H9 (cell line): ENCODE measurements at regions not wholly inside any gene's neighbourhood (a gene's known extent, or its start where the extent isn't known, plus 50 kb on each side); places are given as distances from the start of the nearest gene placed in this dataset.

Experiments used
- DNase-seq: peaks from one replicate; pipeline ENCODE4 v3.0.0-alpha.2; 2017
- H2AFZ ChIP-seq: one replicate; pipeline ENCODE4 v1.6.1; 2013; ENCODE audit warnings: mild to moderate bottlenecking, low read length, control low read depth, moderate library complexity
- H2AK5ac ChIP-seq: 2 replicates; pipeline ENCODE4 v1.6.1; 2013; ENCODE audit warnings: low read length, control low read depth, mixed read lengths; ENCODE audit not compliant: insufficient read length
- H2BK120ac ChIP-seq: one replicate; pipeline ENCODE4 v1.6.1; 2013; ENCODE audit warnings: low read depth, mild to moderate bottlenecking, low read length, control low read depth, inconsistent platforms; ENCODE audit not compliant: poor library complexity, severe bottlenecking
- H2BK12ac ChIP-seq: 2 replicates; pipeline ENCODE4 v1.6.1; 2013; ENCODE audit warnings: low read length, control low read depth, mixed read lengths, low read depth; ENCODE audit not compliant: insufficient read length
- H2BK15ac ChIP-seq: 2 replicates; pipeline ENCODE4 v1.6.1; 2013; ENCODE audit warnings: low read depth, low read length, control low read depth
- H2BK20ac ChIP-seq: one replicate; pipeline ENCODE4 v1.6.1; 2013; ENCODE audit warnings: low read depth, mild to moderate bottlenecking, low read length, control low read depth, inconsistent platforms; ENCODE audit not compliant: poor library complexity, severe bottlenecking
- H2BK5ac ChIP-seq: 2 replicates; pipeline ENCODE4 v1.6.1; 2013; ENCODE audit warnings: low read length, control low read depth, mixed read lengths; ENCODE audit not compliant: insufficient read length
- H3K14ac ChIP-seq: 2 replicates; pipeline ENCODE4 v1.6.1; 2013; ENCODE audit warnings: low read length, control low read depth; ENCODE audit not compliant: insufficient read depth
- H3K18ac ChIP-seq: 2 replicates; pipeline ENCODE4 v1.6.1; 2013; ENCODE audit warnings: low read depth, mild to moderate bottlenecking, mixed read lengths, low read length, control low read depth; ENCODE audit not compliant: insufficient read length
- H3K23ac ChIP-seq: 2 replicates; pipeline ENCODE4 v1.6.1; 2013; ENCODE audit warnings: low read length, control low read depth, mixed read lengths, low read depth; ENCODE audit not compliant: insufficient read length
- H3K23me2 ChIP-seq: 2 replicates; pipeline ENCODE4 v1.6.1; 2013; ENCODE audit warnings: low read depth, mild to moderate bottlenecking, mixed read lengths, low read length, control low read depth; ENCODE audit not compliant: insufficient read length, poor library complexity, severe bottlenecking
- H3K27ac ChIP-seq: 2 replicates; pipeline ENCODE4 v1.5.1; 2013; ENCODE audit warnings: low read length, control low read depth, mixed read lengths, low read depth; ENCODE audit not compliant: insufficient read length
- H3K27me3 ChIP-seq: 2 replicates; pipeline ENCODE4 v1.6.1; 2013; ENCODE audit warnings: low read length, control low read depth, inconsistent platforms; ENCODE audit not compliant: insufficient read depth
- H3K4ac ChIP-seq: 2 replicates; pipeline ENCODE4 v1.6.1; 2013; ENCODE audit warnings: low read depth, mild to moderate bottlenecking, control low read depth, inconsistent platforms, low read length, moderate library complexity
- H3K4me1 ChIP-seq: 2 replicates; pipeline ENCODE4 v1.6.1; 2013; ENCODE audit warnings: low read length, control low read depth, inconsistent platforms; ENCODE audit not compliant: insufficient read depth
- H3K4me2 ChIP-seq: 2 replicates; pipeline ENCODE4 v1.6.1; 2013; ENCODE audit warnings: low read length, control low read depth, mixed read lengths; ENCODE audit not compliant: insufficient read length, insufficient read depth
- H3K56ac ChIP-seq: 2 replicates; pipeline ENCODE4 v1.6.1; 2013; ENCODE audit warnings: low read depth, mild to moderate bottlenecking, mixed read lengths, low read length, control low read depth; ENCODE audit not compliant: insufficient read length
- H3K79me1 ChIP-seq: 2 replicates; pipeline ENCODE4 v1.6.1; 2013; ENCODE audit warnings: low read depth, mild to moderate bottlenecking, moderate library complexity, low read length, control low read depth, inconsistent platforms; ENCODE audit not compliant: insufficient read depth, poor library complexity, severe bottlenecking
- H3K79me2 ChIP-seq: 2 replicates; pipeline ENCODE4 v1.6.1; 2013; ENCODE audit warnings: low read length, control low read depth, inconsistent platforms; ENCODE audit not compliant: insufficient read depth
- H3K9ac ChIP-seq: 2 replicates; pipeline ENCODE4 v1.6.1; 2013; ENCODE audit warnings: low read length, control low read depth, mixed read lengths; ENCODE audit not compliant: insufficient read length; ENCODE audit errors: extremely low read depth
- H3K9me3 ChIP-seq: one replicate; pipeline ENCODE4 v1.6.1; 2013; ENCODE audit warnings: low read depth, low read length, inconsistent platforms; ENCODE audit not compliant: control insufficient read depth
- H3T11ph ChIP-seq: one replicate; pipeline ENCODE4 v1.6.1; 2013; ENCODE audit warnings: mild to moderate bottlenecking, low read length, control low read depth, inconsistent platforms
- H4K20me1 ChIP-seq: one replicate; pipeline ENCODE4 v1.6.1; 2013; ENCODE audit not compliant: control insufficient read depth, insufficient read length, insufficient read depth
- H4K5ac ChIP-seq: 2 replicates; pipeline ENCODE4 v1.6.1; 2013; ENCODE audit warnings: low read depth, mild to moderate bottlenecking, mixed read lengths, low read length, control low read depth; ENCODE audit not compliant: insufficient read length
- H4K8ac ChIP-seq: replicated peaks from 2 replicates; pipeline ENCODE4 v1.6.1; 2013; ENCODE audit warnings: low read length, control low read depth, mixed read lengths, low read depth; ENCODE audit not compliant: insufficient read length
- H4K91ac ChIP-seq: 2 replicates; pipeline ENCODE4 v1.6.1; 2013; ENCODE audit warnings: low read depth, mild to moderate bottlenecking, moderate library complexity, mixed read lengths, low read length, control low read depth; ENCODE audit not compliant: insufficient read length
- H3K27ac Mint-ChIP-seq, 3 experiments: 2 replicates in 2 of 3; 3 replicates in 1 of 3; pipeline ENCODE4 v1.8.0; 2020 to 2021; ENCODE audit warnings: mixed read lengths in 3 of 3, mild to moderate bottlenecking in 1 of 3, moderate library complexity in 1 of 3
- H3K27me3 Mint-ChIP-seq: 2 replicates; pipeline ENCODE4 v1.8.0; 2021; ENCODE audit warnings: low read depth, mild to moderate bottlenecking, moderate library complexity, mixed read lengths
- H3K36me3 Mint-ChIP-seq, 3 experiments: 2 replicates in 2 of 3; 3 replicates in 1 of 3; pipeline ENCODE4 v1.8.0; 2020 to 2021; ENCODE audit warnings: low read depth in 3 of 3, mixed read lengths in 3 of 3; ENCODE audit not compliant: insufficient read depth in 1 of 3
- H3K4me1 Mint-ChIP-seq, 2 experiments: 2 replicates each; pipeline ENCODE4 v1.8.0; 2020; ENCODE audit warnings: mixed read lengths in 2 of 2
- H3K4me3 Mint-ChIP-seq, 2 experiments: 2 replicates in 1 of 2; 3 replicates in 1 of 2; pipeline ENCODE4 v1.8.0; 2020 to 2021; ENCODE audit warnings: mild to moderate bottlenecking in 2 of 2, mixed read lengths in 2 of 2, moderate library complexity in 1 of 2
- H3K9me3 Mint-ChIP-seq, 2 experiments: 2 replicates in 1 of 2; 3 replicates in 1 of 2; pipeline ENCODE4 v1.8.0; 2020; ENCODE audit warnings: mild to moderate bottlenecking in 2 of 2, mixed read lengths in 2 of 2, moderate library complexity in 1 of 2
- WGBS: extraction: QIAGEN DNeasy Blood & Tissue Kit; methylation state at CpG from one replicate; pipeline ENCODE4 v1.1.7; 2013; ENCODE audit warnings: missing lambda C conversion rate, low lambda C conversion rate, mixed read lengths; ENCODE audit not compliant: insufficient read length; ENCODE audit errors: extremely low coverage; 5-methylcytosine and 5-hydroxymethylcytosine counted together
- TF ChIP-seq, protein P1 (sequence below): fragments of 200-600 bp; sonication (generic); conservative IDR thresholded peaks from 3 replicates; pipeline ENCODE4 v1.8.0; 2021; ENCODE audit warnings: antibody characterized with exemption, mild to moderate bottlenecking

GRCh38 chr3:88418219-88418618 is 268.5 kb downstream of the C3orf38 start:
- Histone ChIP-seq H3K56ac (no peak overlapping the region), H4K91ac (no peak overlapping the region), H4K20me1 (no peaks in the 10 kb centered on the region), H2BK5ac (no peak overlapping the region), H3K27ac (no peak overlapping the region), H2AFZ (no peak overlapping the region), H4K5ac (no peak overlapping the region), H3K23me2 (no peaks in the 10 kb centered on the region), H3K18ac (no peak overlapping the region), H2BK120ac (no peak overlapping the region), H3K79me2 (no peaks in the 10 kb centered on the region), H3K4ac (no peak overlapping the region), H3K27me3 (no peaks in the 10 kb centered on the region), H3K9me3 (no peaks in the 10 kb centered on the region), H3K23ac (no peak overlapping the region), H3K4me1 (no peaks in the 10 kb centered on the region), H2BK12ac (no peak overlapping the region), H3K9ac (no peak overlapping the region), H3K79me1 (no peaks in the 10 kb centered on the region), H3K4me2 (no peak overlapping the region), H2BK20ac (no peak overlapping the region), H2BK15ac (no peak overlapping the region), H3T11ph (no peak overlapping the region), H4K8ac (no peak overlapping the region), H2AK5ac (no peak overlapping the region), H3K14ac (no peak overlapping the region)
- WGBS: no CpG with 5 or more reads among the region's 6 CpGs
- H3K9me3 Mint-ChIP-seq: no peaks in the 10 kb centered on the region
- no peaks in the 10 kb centered on the region for H3K27me3 Mint-ChIP-seq
- no peaks in the 10 kb centered on the region for H3K36me3 Mint-ChIP-seq
- no peak overlapping the region for H3K27ac Mint-ChIP-seq
- TF ChIP-seq, protein P1, sequence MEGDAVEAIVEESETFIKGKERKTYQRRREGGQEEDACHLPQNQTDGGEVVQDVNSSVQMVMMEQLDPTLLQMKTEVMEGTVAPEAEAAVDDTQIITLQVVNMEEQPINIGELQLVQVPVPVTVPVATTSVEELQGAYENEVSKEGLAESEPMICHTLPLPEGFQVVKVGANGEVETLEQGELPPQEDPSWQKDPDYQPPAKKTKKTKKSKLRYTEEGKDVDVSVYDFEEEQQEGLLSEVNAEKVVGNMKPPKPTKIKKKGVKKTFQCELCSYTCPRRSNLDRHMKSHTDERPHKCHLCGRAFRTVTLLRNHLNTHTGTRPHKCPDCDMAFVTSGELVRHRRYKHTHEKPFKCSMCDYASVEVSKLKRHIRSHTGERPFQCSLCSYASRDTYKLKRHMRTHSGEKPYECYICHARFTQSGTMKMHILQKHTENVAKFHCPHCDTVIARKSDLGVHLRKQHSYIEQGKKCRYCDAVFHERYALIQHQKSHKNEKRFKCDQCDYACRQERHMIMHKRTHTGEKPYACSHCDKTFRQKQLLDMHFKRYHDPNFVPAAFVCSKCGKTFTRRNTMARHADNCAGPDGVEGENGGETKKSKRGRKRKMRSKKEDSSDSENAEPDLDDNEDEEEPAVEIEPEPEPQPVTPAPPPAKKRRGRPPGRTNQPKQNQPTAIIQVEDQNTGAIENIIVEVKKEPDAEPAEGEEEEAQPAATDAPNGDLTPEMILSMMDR: no peak
- H3K4me1 Mint-ChIP-seq: no peaks in the 10 kb centered on the region
- no peak overlapping the region for H3K4me3 Mint-ChIP-seq
- DNase-seq: no peak
